HG03135 (cell line): ENCODE measurements at regions not wholly inside any gene's neighbourhood (a gene's known extent, or its start where the extent isn't known, plus 50 kb on each side); places are given as distances from the start of the nearest gene placed in this dataset.
"Not testable (repeated sequence)": the region's sequence is repeated elsewhere in the genome, so short reads cannot be mapped to it uniquely, and the experiment has no call there.

Source experiments
- ATAC-seq: cut with Tn5 transposase; IDR thresholded peaks from one replicate; pipeline ENCODE4 v1.9.1; 2021; ENCODE audit warnings: mild to moderate bottlenecking, moderate library complexity; ENCODE audit not compliant: unreplicated experiment

- no peak for ATAC-seq
These were observed 126.9 kb upstream of the DUSP10 start for GRCh38 chr1:221868593-221869303.

- no peak for ATAC-seq
These were observed 125.1 kb upstream of the DUSP10 start for GRCh38 chr1:221867003-221867402.

GRCh38 chr1:221865808-221866207, 123.9 kb upstream of the DUSP10 start:
- no peak for ATAC-seq

- no peak for ATAC-seq
These were observed 121.7 kb upstream of the DUSP10 start for GRCh38 chr1:221863635-221864034.

GRCh38 chr1:221862971-221863370, 121.1 kb upstream of the DUSP10 start:
- ATAC-seq = no peak

GRCh38 chr1:221858818-221859611, 117.1 kb upstream of the DUSP10 start:
- ATAC-seq = no peak

- not testable (repeated sequence) for ATAC-seq
These were observed 115.2 kb upstream of the DUSP10 start for GRCh38 chr1:221857094-221857444.

GRCh38 chr1:221856228-221857093, 114.6 kb upstream of the DUSP10 start:
- no peak for ATAC-seq

- no peak for ATAC-seq
These were observed 113.3 kb upstream of the DUSP10 start for GRCh38 chr1:221855156-221855555.

- ATAC-seq = no peak
These were observed 109.4 kb upstream of the DUSP10 start for GRCh38 chr1:221851336-221851735.

GRCh38 chr1:221850470-221851187, 108.7 kb upstream of the DUSP10 start:
- ATAC-seq = no peak

- ATAC-seq = no peak
These were observed 108.0 kb upstream of the DUSP10 start for GRCh38 chr1:221849897-221850296.

- ATAC-seq = no peak
These were observed 107.2 kb upstream of the DUSP10 start for GRCh38 chr1:221849110-221849509.

GRCh38 chr1:221847676-221848075, 105.8 kb upstream of the DUSP10 start:
- no peak for ATAC-seq

GRCh38 chr1:221845650-221846371, 103.9 kb upstream of the DUSP10 start:
- no peak for ATAC-seq

GRCh38 chr1:221841983-221842335, 100.1 kb upstream of the DUSP10 start:
- ATAC-seq = no peak

- no peak for ATAC-seq
These were observed 99.5 kb upstream of the DUSP10 start for GRCh38 chr1:221841251-221841982.

- ATAC-seq = peak; percentile 44
These were observed 98.8 kb upstream of the DUSP10 start for GRCh38 chr1:221840511-221841243.
